ENCODE measurements at regions not wholly inside any gene's neighbourhood (a gene's known extent, or its start where the extent isn't known, plus 50 kb on each side); places are given as distances from the start of the nearest gene placed in this dataset.
"Not testable (repeated sequence)": the region's sequence is repeated elsewhere in the genome, so short reads cannot be mapped to it uniquely, and the experiment has no call there.

- no peak for DNase-seq (ENCODE audit: low read depth)
These were observed 176.3 kb downstream of the TMEM161B start for GRCh38 chr5:88092358-88092757.

GRCh38 chr5:88090506-88090905 lies 178.1 kb downstream of the TMEM161B start:
- DNase-seq (ENCODE audit: low read depth) = no peak

- no peak for DNase-seq (ENCODE audit: low read depth)
These were observed 178.8 kb downstream of the TMEM161B start for GRCh38 chr5:88089719-88090390.

- no peak for DNase-seq (ENCODE audit: low read depth)
These were observed 183.2 kb downstream of the TMEM161B start for GRCh38 chr5:88085462-88085861.

- DNase-seq (ENCODE audit: low read depth) = no peak
These were observed 186.8 kb downstream of the TMEM161B start for GRCh38 chr5:88081877-88082276.

GRCh38 chr5:88063813-88064212 lies 204.8 kb downstream of the TMEM161B start:
- DNase-seq (ENCODE audit: low read depth) = no peak

GRCh38 chr5:88060194-88060593 lies 208.5 kb downstream of the TMEM161B start:
- DNase-seq (ENCODE audit: low read depth) = no peak

GRCh38 chr5:88058625-88059024 lies 210.0 kb downstream of the TMEM161B start:
- DNase-seq (ENCODE audit: low read depth) = no peak

- DNase-seq (ENCODE audit: low read depth) = not testable (repeated sequence)
These were observed 216.2 kb downstream of the TMEM161B start for GRCh38 chr5:88052468-88052867.

GRCh38 chr5:88051148-88051547 lies 217.5 kb downstream of the TMEM161B start:
- DNase-seq (ENCODE audit: low read depth) = no peak

GRCh38 chr5:88049737-88050136 lies 218.9 kb downstream of the TMEM161B start:
- DNase-seq (ENCODE audit: low read depth) = no peak

GRCh38 chr5:88049156-88049555 lies 219.5 kb downstream of the TMEM161B start:
- DNase-seq (ENCODE audit: low read depth) = no peak

GRCh38 chr5:88045931-88046461 lies 222.6 kb downstream of the TMEM161B start:
- DNase-seq (ENCODE audit: low read depth) = no peak

GRCh38 chr5:88045165-88045564 lies 223.5 kb downstream of the TMEM161B start:
- no peak for DNase-seq (ENCODE audit: low read depth)

- no peak for DNase-seq (ENCODE audit: low read depth)
These were observed 234.1 kb downstream of the TMEM161B start for GRCh38 chr5:88034520-88034919.

- no peak for DNase-seq (ENCODE audit: low read depth)
These were observed 235.5 kb downstream of the TMEM161B start for GRCh38 chr5:88033191-88033590.

GRCh38 chr5:88029011-88029410 lies 239.6 kb downstream of the TMEM161B start:
- DNase-seq (ENCODE audit: low read depth) = no peak

- DNase-seq (ENCODE audit: low read depth) = no peak
These were observed 247.5 kb downstream of the TMEM161B start for GRCh38 chr5:88021141-88021540.

- DNase-seq (ENCODE audit: low read depth) = not testable (repeated sequence)
These were observed 253.7 kb downstream of the TMEM161B start for GRCh38 chr5:88014984-88015383.

GRCh38 chr5:88000877-88001276 lies 267.8 kb downstream of the TMEM161B start:
- DNase-seq (ENCODE audit: low read depth) = no peak

- DNase-seq (ENCODE audit: low read depth) = no peak
These were observed 271.0 kb downstream of the TMEM161B start for GRCh38 chr5:87997662-87998061.

- no peak for DNase-seq (ENCODE audit: low read depth)
These were observed 302.4 kb downstream of the TMEM161B start for GRCh38 chr5:87966213-87966612.

GRCh38 chr5:87954121-87954520 lies 314.5 kb downstream of the TMEM161B start:
- no peak for DNase-seq (ENCODE audit: low read depth)

GRCh38 chr5:87951661-87952060 lies 317.0 kb downstream of the TMEM161B start:
- DNase-seq (ENCODE audit: low read depth) = no peak

Data from activated gamma-delta T cell treated with anti-CD3 and anti-CD28 coated beads, Interleukin-2, amount 50 U/mL, for 16 hours (primary cell).